HL-60 (cell line): ENCODE measurements at regions not wholly inside any gene's neighbourhood (a gene's known extent, or its start where the extent isn't known, plus 50 kb on each side); places are given as distances from the start of the nearest gene placed in this dataset.
A peak's percentile ranks its signal among the peaks of the same experiment; 100 is the strongest.

Experiments used
- DNase-seq, 2 experiments: peaks; one replicate each; pipeline ENCODE4 v3.0.0-alpha.2; 2010 to 2020; ENCODE audit warnings: low read depth in 1 of 2, low spot score in 1 of 2
- H3K27ac ChIP-seq: fragments of 250-450 bp; sonication (Bioruptor Pico); replicated peaks from 2 replicates; pipeline ENCODE4 v1.5.1; 2020; ENCODE audit warnings: mild to moderate bottlenecking, moderate library complexity
- H3K27me3 ChIP-seq: fragments of 250-450 bp; sonication (Bioruptor Pico); 2 replicates; pipeline ENCODE4 v1.5.1; 2021; ENCODE audit warnings: mild to moderate bottlenecking, moderate library complexity; ENCODE audit not compliant: insufficient read depth, poor library complexity, severe bottlenecking
- H3K4me3 ChIP-seq: replicated peaks from 2 replicates; pipeline ENCODE4 v1.5.1; 2011; ENCODE audit warnings: mild to moderate bottlenecking, control low read depth, low read length; ENCODE audit not compliant: insufficient read depth
- GABPA ChIP-seq: IDR thresholded peaks from 2 replicates; pipeline ENCODE4 v1.6.1; 2012; ENCODE audit warnings: low read depth
- POLR2AphosphoS5 ChIP-seq: IDR thresholded peaks from 2 replicates; pipeline ENCODE4 v1.6.1; 2012; ENCODE audit warnings: low read depth
- SPI1 ChIP-seq: IDR thresholded peaks from 2 replicates; pipeline ENCODE4 v1.6.1; 2012; ENCODE audit warnings: low read depth, mild to moderate bottlenecking, borderline replicate concordance
- TF ChIP-seq, protein P1 (sequence below): IDR thresholded peaks from 2 replicates; pipeline ENCODE4 v1.6.1; 2012; ENCODE audit warnings: low read depth; ENCODE audit not compliant: insufficient replicate concordance
- TF ChIP-seq, protein P2 (sequence below): IDR thresholded peaks from one replicate; pipeline ENCODE4 v1.5.1; 2011; ENCODE audit warnings: low read length, control low read depth, inconsistent platforms; ENCODE audit not compliant: insufficient read depth

GRCh38 chr2:6780765-6781274 lies 84.9 kb downstream of the CMPK2 start:
- Histone ChIP-seq H3K27me3 (no peaks in the 10 kb centered on the region), H3K27ac (no peak overlapping the region), H3K4me3 (no peak overlapping the region)
- peak; percentile 84 to 85 for DNase-seq
- TF ChIP-seq, protein P1, sequence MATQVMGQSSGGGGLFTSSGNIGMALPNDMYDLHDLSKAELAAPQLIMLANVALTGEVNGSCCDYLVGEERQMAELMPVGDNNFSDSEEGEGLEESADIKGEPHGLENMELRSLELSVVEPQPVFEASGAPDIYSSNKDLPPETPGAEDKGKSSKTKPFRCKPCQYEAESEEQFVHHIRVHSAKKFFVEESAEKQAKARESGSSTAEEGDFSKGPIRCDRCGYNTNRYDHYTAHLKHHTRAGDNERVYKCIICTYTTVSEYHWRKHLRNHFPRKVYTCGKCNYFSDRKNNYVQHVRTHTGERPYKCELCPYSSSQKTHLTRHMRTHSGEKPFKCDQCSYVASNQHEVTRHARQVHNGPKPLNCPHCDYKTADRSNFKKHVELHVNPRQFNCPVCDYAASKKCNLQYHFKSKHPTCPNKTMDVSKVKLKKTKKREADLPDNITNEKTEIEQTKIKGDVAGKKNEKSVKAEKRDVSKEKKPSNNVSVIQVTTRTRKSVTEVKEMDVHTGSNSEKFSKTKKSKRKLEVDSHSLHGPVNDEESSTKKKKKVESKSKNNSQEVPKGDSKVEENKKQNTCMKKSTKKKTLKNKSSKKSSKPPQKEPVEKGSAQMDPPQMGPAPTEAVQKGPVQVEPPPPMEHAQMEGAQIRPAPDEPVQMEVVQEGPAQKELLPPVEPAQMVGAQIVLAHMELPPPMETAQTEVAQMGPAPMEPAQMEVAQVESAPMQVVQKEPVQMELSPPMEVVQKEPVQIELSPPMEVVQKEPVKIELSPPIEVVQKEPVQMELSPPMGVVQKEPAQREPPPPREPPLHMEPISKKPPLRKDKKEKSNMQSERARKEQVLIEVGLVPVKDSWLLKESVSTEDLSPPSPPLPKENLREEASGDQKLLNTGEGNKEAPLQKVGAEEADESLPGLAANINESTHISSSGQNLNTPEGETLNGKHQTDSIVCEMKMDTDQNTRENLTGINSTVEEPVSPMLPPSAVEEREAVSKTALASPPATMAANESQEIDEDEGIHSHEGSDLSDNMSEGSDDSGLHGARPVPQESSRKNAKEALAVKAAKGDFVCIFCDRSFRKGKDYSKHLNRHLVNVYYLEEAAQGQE: no peak
- TF ChIP-seq, protein P2, sequence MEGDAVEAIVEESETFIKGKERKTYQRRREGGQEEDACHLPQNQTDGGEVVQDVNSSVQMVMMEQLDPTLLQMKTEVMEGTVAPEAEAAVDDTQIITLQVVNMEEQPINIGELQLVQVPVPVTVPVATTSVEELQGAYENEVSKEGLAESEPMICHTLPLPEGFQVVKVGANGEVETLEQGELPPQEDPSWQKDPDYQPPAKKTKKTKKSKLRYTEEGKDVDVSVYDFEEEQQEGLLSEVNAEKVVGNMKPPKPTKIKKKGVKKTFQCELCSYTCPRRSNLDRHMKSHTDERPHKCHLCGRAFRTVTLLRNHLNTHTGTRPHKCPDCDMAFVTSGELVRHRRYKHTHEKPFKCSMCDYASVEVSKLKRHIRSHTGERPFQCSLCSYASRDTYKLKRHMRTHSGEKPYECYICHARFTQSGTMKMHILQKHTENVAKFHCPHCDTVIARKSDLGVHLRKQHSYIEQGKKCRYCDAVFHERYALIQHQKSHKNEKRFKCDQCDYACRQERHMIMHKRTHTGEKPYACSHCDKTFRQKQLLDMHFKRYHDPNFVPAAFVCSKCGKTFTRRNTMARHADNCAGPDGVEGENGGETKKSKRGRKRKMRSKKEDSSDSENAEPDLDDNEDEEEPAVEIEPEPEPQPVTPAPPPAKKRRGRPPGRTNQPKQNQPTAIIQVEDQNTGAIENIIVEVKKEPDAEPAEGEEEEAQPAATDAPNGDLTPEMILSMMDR: no peak
- TF ChIP-seq POLR2AphosphoS5: peak; percentile 96

- DNase-seq: peak in 1 of 2 experiments; percentile 63
- H3K27ac ChIP-seq: no peak overlapping the region
Observed at GRCh38 chr2:6782517-6783237, 83.0 kb downstream of the CMPK2 start.

DNA sequence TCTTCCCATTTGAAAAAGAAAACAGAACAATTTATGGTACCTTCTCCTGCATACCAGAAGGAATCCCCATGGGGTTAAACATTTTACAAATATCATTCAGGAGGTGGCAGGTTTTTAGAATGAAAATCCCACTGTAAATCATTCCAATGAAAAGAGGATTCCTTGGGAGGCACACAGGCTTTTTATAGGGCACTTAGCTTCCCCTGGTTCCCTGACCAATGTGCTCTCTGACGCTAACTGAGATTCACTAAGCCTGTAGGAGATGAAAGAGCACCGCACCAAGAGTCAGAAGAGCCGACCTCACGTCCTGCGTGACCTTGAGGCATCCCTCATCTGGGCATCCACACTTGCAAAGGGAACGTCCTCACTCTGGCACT lies 82.5 kb downstream of the CMPK2 start:
- TF ChIP-seq GABPA: no peak
- TF ChIP-seq, protein P2: no peak
- no peak for TF ChIP-seq SPI1
- TF ChIP-seq, protein P1: no peak
- TF ChIP-seq POLR2AphosphoS5: no peak
- DNase-seq: no peak
- H3K27ac ChIP-seq: no peak overlapping the region

More at GRCh38 chr2:6782517-6783237, 83.0 kb downstream of the CMPK2 start:
- H3K27me3 ChIP-seq: no peaks in the 10 kb centered on the region
- peak; percentile 93 for TF ChIP-seq SPI1
- TF ChIP-seq GABPA: no peak
- TF ChIP-seq POLR2AphosphoS5: no peak
- TF ChIP-seq, protein P2: no peak
- no peak overlapping the region for H3K4me3 ChIP-seq

DNA sequence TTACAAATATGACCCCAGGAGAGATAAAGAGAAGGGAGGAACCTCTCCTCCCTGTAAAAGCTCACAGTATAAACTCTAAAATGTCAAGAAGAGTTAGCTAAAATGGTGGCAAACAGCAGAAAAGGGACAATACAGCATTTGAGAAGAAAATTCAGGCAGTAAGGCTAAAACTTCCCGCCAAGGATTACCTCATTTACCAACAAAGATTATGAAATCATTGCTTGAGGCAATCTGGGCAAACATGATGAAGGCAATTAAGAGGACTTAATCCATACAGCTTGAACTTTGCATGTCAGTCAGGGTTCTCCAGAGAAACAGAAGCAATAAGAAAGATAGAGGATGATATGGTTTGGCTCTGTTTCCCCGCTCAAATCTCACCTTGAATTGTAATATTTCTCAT lies 81.4 kb downstream of the CMPK2 start:
- DNase-seq: peak in 1 of 2 experiments; percentile 58
- Histone ChIP-seq H3K27me3 (no peaks in the 10 kb centered on the region), H3K4me3 (no peak overlapping the region), H3K27ac (no peak overlapping the region)
- TF ChIP-seq GABPA (no peak), SPI1 (no peak), POLR2AphosphoS5 (no peak)
- TF ChIP-seq, protein P2: no peak
- TF ChIP-seq, protein P1: no peak

More for the DNA sequence above, 82.5 kb downstream of the CMPK2 start:
- no peak overlapping the region for H3K4me3 ChIP-seq
- H3K27me3 ChIP-seq: no peaks in the 10 kb centered on the region
